Liver (tissue), 3 donors: ENCODE measurements at regions not wholly inside any gene's neighbourhood (a gene's known extent, or its start where the extent isn't known, plus 50 kb on each side); places are given as distances from the start of the nearest gene placed in this dataset.

Experiments used
- EGR1 ChIP-seq, 2 donors: IDR thresholded peaks; 2 replicates each; pipeline ENCODE4 v1.6.1; 2016 to 2018; ENCODE audit warnings: antibody characterized with exemption in 2 of 2, low read depth in 2 of 2
- FOXA2 ChIP-seq: IDR thresholded peaks from 2 replicates; pipeline ENCODE4 v1.6.1; 2016; ENCODE audit warnings: antibody characterized with exemption
- GABPA ChIP-seq, 2 donors: IDR thresholded peaks in 1 of 2; conservative IDR thresholded peaks in 1 of 2; 2 replicates each; pipeline ENCODE4 v1.6.1; 2016; ENCODE audit warnings: antibody characterized with exemption in 2 of 2, mild to moderate bottlenecking in 1 of 2, moderate library complexity in 1 of 2
- HNF4A ChIP-seq, 2 donors: conservative IDR thresholded peaks; 2 replicates each; pipeline ENCODE4 v1.6.1; 2016; ENCODE audit warnings: antibody characterized with exemption in 2 of 2, mild to moderate bottlenecking in 2 of 2
- JUND ChIP-seq, 2 donors: IDR thresholded peaks; 2 replicates each; pipeline ENCODE4 v1.6.1; 2016; ENCODE audit warnings: antibody characterized with exemption in 2 of 2
- RAD21 ChIP-seq, 2 donors: IDR thresholded peaks; 2 replicates each; pipeline ENCODE4 v1.6.1; 2016; ENCODE audit warnings: antibody characterized with exemption in 2 of 2, mild to moderate bottlenecking in 2 of 2
- RXRA ChIP-seq, 2 donors: IDR thresholded peaks; 2 replicates each; pipeline ENCODE4 v1.6.1; 2017 to 2018; ENCODE audit warnings: antibody characterized with exemption in 2 of 2, mild to moderate bottlenecking in 1 of 2
- SP1 ChIP-seq: IDR thresholded peaks from 2 replicates; pipeline ENCODE4 v1.6.1; 2018; ENCODE audit warnings: antibody characterized with exemption, mild to moderate bottlenecking
- TAF1 ChIP-seq: conservative IDR thresholded peaks from 2 replicates; pipeline ENCODE4 v1.6.1; 2016; ENCODE audit warnings: antibody characterized with exemption, mild to moderate bottlenecking
- YY1 ChIP-seq: IDR thresholded peaks from 2 replicates; pipeline ENCODE4 v1.6.1; 2016; ENCODE audit warnings: antibody characterized with exemption, mild to moderate bottlenecking
- TF ChIP-seq, protein P1 (sequence below): fragments of 150-350 bp; IDR thresholded peaks from 2 replicates; pipeline ENCODE4 v1.5.1; 2017; ENCODE audit warnings: improper control_type of control experiment, low read depth, low read length; ENCODE audit not compliant: missing input control
- TF ChIP-seq, protein P2 (sequence below): IDR thresholded peaks from 2 replicates; pipeline ENCODE4 v1.6.1; 2016; ENCODE audit warnings: antibody characterized with exemption, mild to moderate bottlenecking
- donor health status: healthy.
- donor health status: healthy.

DNA sequence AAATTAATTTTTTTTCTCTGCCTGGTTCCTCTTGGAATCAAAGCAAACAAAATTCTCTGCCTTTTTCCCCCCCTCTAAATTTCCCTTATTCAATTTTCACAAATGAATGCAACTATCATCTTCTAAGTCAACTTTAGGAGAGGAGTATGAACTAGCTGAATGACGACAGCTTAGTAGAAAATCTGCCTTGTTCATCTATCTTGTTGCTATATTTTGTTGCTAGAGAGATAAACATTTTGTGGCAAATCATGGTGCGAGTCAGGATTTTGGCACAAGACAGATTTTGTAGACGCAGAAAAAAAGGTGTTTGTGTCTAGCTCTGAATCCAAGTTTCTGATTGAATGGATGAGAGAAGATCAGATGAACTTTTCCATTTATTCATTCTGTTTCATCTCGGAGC is 81.0 kb upstream of the FZD8 start:
- TF ChIP-seq, protein P1, sequence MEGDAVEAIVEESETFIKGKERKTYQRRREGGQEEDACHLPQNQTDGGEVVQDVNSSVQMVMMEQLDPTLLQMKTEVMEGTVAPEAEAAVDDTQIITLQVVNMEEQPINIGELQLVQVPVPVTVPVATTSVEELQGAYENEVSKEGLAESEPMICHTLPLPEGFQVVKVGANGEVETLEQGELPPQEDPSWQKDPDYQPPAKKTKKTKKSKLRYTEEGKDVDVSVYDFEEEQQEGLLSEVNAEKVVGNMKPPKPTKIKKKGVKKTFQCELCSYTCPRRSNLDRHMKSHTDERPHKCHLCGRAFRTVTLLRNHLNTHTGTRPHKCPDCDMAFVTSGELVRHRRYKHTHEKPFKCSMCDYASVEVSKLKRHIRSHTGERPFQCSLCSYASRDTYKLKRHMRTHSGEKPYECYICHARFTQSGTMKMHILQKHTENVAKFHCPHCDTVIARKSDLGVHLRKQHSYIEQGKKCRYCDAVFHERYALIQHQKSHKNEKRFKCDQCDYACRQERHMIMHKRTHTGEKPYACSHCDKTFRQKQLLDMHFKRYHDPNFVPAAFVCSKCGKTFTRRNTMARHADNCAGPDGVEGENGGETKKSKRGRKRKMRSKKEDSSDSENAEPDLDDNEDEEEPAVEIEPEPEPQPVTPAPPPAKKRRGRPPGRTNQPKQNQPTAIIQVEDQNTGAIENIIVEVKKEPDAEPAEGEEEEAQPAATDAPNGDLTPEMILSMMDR, result no peak
- TF ChIP-seq RAD21 (IDR thresholded peaks at IDR 0.05) (no peak), RXRA (IDR thresholded peaks at IDR 0.05) (no peak), GABPA (IDR thresholded peaks at IDR 0.05 in 1 of 2, conservative IDR thresholded peaks at IDR 0.05 in 1 of 2) (no peak), FOXA2 (no peak), TAF1 (no peak), YY1 (no peak), EGR1 (IDR thresholded peaks at IDR 0.05; ENCODE audit: low read depth in 2 of 2) (no peak), JUND (IDR thresholded peaks at IDR 0.05) (no peak), HNF4A (conservative IDR thresholded peaks at IDR 0.05) (no peak), SP1 (no peak)
- TF ChIP-seq, protein P2, sequence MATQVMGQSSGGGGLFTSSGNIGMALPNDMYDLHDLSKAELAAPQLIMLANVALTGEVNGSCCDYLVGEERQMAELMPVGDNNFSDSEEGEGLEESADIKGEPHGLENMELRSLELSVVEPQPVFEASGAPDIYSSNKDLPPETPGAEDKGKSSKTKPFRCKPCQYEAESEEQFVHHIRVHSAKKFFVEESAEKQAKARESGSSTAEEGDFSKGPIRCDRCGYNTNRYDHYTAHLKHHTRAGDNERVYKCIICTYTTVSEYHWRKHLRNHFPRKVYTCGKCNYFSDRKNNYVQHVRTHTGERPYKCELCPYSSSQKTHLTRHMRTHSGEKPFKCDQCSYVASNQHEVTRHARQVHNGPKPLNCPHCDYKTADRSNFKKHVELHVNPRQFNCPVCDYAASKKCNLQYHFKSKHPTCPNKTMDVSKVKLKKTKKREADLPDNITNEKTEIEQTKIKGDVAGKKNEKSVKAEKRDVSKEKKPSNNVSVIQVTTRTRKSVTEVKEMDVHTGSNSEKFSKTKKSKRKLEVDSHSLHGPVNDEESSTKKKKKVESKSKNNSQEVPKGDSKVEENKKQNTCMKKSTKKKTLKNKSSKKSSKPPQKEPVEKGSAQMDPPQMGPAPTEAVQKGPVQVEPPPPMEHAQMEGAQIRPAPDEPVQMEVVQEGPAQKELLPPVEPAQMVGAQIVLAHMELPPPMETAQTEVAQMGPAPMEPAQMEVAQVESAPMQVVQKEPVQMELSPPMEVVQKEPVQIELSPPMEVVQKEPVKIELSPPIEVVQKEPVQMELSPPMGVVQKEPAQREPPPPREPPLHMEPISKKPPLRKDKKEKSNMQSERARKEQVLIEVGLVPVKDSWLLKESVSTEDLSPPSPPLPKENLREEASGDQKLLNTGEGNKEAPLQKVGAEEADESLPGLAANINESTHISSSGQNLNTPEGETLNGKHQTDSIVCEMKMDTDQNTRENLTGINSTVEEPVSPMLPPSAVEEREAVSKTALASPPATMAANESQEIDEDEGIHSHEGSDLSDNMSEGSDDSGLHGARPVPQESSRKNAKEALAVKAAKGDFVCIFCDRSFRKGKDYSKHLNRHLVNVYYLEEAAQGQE, result no peak
